Endodermal cell (in vitro differentiated cells): ENCODE measurements at regions not wholly inside any gene's neighbourhood (a gene's known extent, or its start where the extent isn't known, plus 50 kb on each side); places are given as distances from the start of the nearest gene placed in this dataset.

Source experiments
- DNase-seq: peaks from one replicate; pipeline ENCODE4 v3.0.0-alpha.2; 2017
- H3K27ac ChIP-seq: 2 replicates; pipeline ENCODE4 v1.5.1; 2013; ENCODE audit warnings: mild to moderate bottlenecking, low read depth, low read length, moderate library complexity
- H3K27me3 ChIP-seq: 2 replicates; pipeline ENCODE4 v1.6.1; 2013; ENCODE audit warnings: mild to moderate bottlenecking, low read length, moderate library complexity; ENCODE audit not compliant: insufficient read depth, control insufficient read depth, poor library complexity, severe bottlenecking
- H3K36me3 ChIP-seq: 2 replicates; pipeline ENCODE4 v1.7.0; 2013; ENCODE audit warnings: mild to moderate bottlenecking, low read length, moderate library complexity; ENCODE audit not compliant: control insufficient read depth, insufficient read depth
- H3K4me1 ChIP-seq: one replicate; pipeline ENCODE4 v1.7.0; 2013; ENCODE audit warnings: low read length; ENCODE audit not compliant: control insufficient read depth, insufficient read depth
- H3K4me3 ChIP-seq: 2 replicates; pipeline ENCODE4 v1.5.1; 2013; ENCODE audit warnings: mild to moderate bottlenecking, low read length, moderate library complexity
- H3K9ac ChIP-seq: 2 replicates; pipeline ENCODE4 v1.6.1; 2013; ENCODE audit warnings: mild to moderate bottlenecking, low read length, moderate library complexity; ENCODE audit not compliant: poor library complexity, severe bottlenecking; ENCODE audit errors: extremely low read depth
- H3K9me3 ChIP-seq: 2 replicates; pipeline ENCODE4 v1.6.1; 2013; ENCODE audit warnings: mild to moderate bottlenecking, low read length, moderate library complexity; ENCODE audit not compliant: control insufficient read depth
- H3K27ac Mint-ChIP-seq: 2 replicates; pipeline ENCODE4 v1.8.0; 2020; ENCODE audit warnings: mixed read lengths
- H3K27me3 Mint-ChIP-seq: 2 replicates; pipeline ENCODE4 v1.8.0; 2021; ENCODE audit warnings: mild to moderate bottlenecking, mixed read lengths; ENCODE audit not compliant: insufficient read depth
- H3K36me3 Mint-ChIP-seq: 2 replicates; pipeline ENCODE4 v1.8.0; 2020; ENCODE audit warnings: low read depth, mixed read lengths
- H3K4me1 Mint-ChIP-seq: 2 replicates; pipeline ENCODE4 v1.8.0; 2020; ENCODE audit warnings: mixed read lengths
- H3K4me3 Mint-ChIP-seq: 2 replicates; pipeline ENCODE4 v1.8.0; 2020; ENCODE audit warnings: mild to moderate bottlenecking, moderate library complexity, mixed read lengths
- H3K9me3 Mint-ChIP-seq: 2 replicates; pipeline ENCODE4 v1.8.0; 2020; ENCODE audit warnings: mild to moderate bottlenecking, mixed read lengths
- WGBS, 2 experiments: methylation state at CpG; one replicate each; pipeline versions ENCODE4 v1.1.5 to v1.1.7; 2013; ENCODE audit warnings: missing lambda C conversion rate in 2 of 2, mixed read lengths in 1 of 2; ENCODE audit not compliant: insufficient coverage in 1 of 2, insufficient read length in 1 of 2; 5-methylcytosine and 5-hydroxymethylcytosine counted together
- TF ChIP-seq, protein P1 (sequence below): fragments of 200-600 bp; sonication (generic); conservative IDR thresholded peaks from 2 replicates; pipeline ENCODE4 v1.5.0; 2021; ENCODE audit warnings: antibody characterized with exemption, mild to moderate bottlenecking

DNA sequence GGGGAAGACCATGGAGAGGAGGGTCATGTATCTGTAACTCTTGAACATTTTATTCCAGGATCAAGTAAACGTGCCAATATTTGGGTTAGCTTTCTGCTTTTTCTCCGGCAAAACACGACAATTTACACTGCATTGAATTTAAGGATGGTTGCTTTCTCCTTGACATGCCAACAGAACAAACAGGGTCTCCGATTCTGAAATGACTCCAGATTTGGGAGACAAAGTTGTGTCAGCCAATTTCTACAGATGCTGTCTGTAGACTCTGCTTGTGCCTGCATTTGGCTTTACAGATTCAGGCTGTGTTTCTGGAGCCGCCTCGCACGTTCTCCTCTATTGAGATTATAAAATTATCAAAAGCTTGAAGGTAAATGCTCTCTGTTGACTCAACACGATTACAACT lies 207.0 kb downstream of the ASMT start:
- no peaks in the 10 kb centered on the region for H3K27me3 ChIP-seq
- H3K27ac ChIP-seq = no peak overlapping the region
- Mint-ChIP-seq H3K4me3 (no peak overlapping the region), H3K27ac (no peak overlapping the region), H3K9me3 (peaks cover 2% of the 10 kb centered on the region), H3K36me3 (no peaks in the 10 kb centered on the region), H3K27me3 (no peaks in the 10 kb centered on the region), H3K4me1 (no peaks in the 10 kb centered on the region)
- no peaks in the 10 kb centered on the region for H3K4me1 ChIP-seq
- 93 to 97% methylated on average over 8 of the region's 8 CpGs for WGBS, 2 experiments
- no peaks in the 10 kb centered on the region for H3K9me3 ChIP-seq
- TF ChIP-seq, protein P1, sequence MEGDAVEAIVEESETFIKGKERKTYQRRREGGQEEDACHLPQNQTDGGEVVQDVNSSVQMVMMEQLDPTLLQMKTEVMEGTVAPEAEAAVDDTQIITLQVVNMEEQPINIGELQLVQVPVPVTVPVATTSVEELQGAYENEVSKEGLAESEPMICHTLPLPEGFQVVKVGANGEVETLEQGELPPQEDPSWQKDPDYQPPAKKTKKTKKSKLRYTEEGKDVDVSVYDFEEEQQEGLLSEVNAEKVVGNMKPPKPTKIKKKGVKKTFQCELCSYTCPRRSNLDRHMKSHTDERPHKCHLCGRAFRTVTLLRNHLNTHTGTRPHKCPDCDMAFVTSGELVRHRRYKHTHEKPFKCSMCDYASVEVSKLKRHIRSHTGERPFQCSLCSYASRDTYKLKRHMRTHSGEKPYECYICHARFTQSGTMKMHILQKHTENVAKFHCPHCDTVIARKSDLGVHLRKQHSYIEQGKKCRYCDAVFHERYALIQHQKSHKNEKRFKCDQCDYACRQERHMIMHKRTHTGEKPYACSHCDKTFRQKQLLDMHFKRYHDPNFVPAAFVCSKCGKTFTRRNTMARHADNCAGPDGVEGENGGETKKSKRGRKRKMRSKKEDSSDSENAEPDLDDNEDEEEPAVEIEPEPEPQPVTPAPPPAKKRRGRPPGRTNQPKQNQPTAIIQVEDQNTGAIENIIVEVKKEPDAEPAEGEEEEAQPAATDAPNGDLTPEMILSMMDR = no peak
- H3K36me3 ChIP-seq = no peaks in the 10 kb centered on the region
- DNase-seq = no peak
- no peak overlapping the region for H3K4me3 ChIP-seq
- H3K9ac ChIP-seq = no peak overlapping the region

DNA sequence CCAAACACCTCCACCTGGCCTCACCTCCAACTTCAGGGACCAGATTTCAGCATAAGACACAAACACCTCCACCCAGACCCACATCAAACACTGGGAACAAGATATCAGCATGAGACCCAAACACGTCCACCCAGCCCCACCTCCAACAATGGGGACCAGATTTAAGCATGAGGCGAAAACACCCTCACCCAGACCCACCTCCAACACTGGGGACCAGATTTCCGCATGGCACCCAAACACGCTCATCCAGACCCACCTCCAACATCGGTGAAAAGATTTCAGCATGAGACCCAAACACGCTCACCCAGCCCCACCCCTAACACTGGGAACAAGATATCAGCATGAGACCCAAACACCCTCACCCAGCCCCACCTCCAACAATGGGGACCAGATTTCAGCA lies 210.0 kb downstream of the ASMT start:
- no peak overlapping the region for H3K4me3 ChIP-seq
- H3K4me3 Mint-ChIP-seq = no peak overlapping the region
- no peaks in the 10 kb centered on the region for H3K4me1 ChIP-seq
- no peaks in the 10 kb centered on the region for H3K4me1 Mint-ChIP-seq
- no peak overlapping the region for H3K27ac Mint-ChIP-seq
- no peak overlapping the region for H3K9ac ChIP-seq
- TF ChIP-seq, protein P1 = no peak
- H3K27me3 ChIP-seq = no peaks in the 10 kb centered on the region
- no peaks in the 10 kb centered on the region for H3K27me3 Mint-ChIP-seq
- H3K36me3 ChIP-seq = no peaks in the 10 kb centered on the region
- H3K27ac ChIP-seq = no peak overlapping the region
- H3K36me3 Mint-ChIP-seq = no peaks in the 10 kb centered on the region
- DNase-seq = peak; percentile 18
- peaks cover 2% of the 10 kb centered on the region for H3K9me3 Mint-ChIP-seq
- H3K9me3 ChIP-seq = no peaks in the 10 kb centered on the region
- 86% methylated on average over 6 of the region's 6 CpGs; no CpG with 5 or more reads in 1 of the 2 experiments for WGBS, 2 experiments

DNA sequence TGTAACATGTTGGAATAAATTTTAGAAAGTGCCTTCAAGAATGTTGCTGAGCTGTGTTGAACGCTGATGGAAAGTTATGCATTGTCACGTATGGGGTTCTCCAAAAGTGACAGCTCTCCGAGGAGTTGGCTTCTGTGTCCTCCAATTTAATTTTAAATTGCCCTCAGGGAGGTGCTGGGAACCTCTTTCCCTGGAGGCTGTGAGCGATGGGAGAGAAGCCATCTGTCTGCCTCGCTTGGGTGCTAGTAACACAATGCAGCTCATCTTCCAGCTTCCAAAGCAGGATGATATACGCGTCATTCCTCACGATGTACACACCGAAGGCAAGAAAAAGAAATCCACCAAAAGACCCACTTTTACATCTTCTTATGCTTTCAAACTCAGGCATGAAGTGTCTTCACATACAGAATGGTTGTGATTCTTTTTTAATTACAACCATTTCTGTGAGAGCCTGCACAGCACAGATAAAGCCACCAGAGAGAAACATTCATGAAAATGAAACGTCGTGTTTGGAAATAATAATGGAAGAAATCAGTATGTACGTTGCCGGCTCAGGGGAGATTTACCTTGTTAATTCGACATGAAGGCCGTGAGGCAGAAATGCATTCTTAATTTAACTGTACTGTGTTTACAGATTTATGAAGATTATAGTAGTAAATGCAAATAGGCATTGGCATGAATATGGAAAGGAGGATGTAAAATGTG lies 218.9 kb downstream of the ASMT start:
- Histone ChIP-seq H3K4me1 (no peaks in the 10 kb centered on the region), H3K27ac (no peak overlapping the region), H3K4me3 (no peak overlapping the region), H3K27me3 (no peaks in the 10 kb centered on the region), H3K36me3 (no peaks in the 10 kb centered on the region), H3K9ac (no peak overlapping the region), H3K9me3 (peaks cover 17% of the 10 kb centered on the region)
- DNase-seq = no peak
- 93 to 97% methylated on average over 14 to 15 of the region's 15 CpGs for WGBS, 2 experiments
- TF ChIP-seq, protein P1 = no peak
- no peaks in the 10 kb centered on the region for H3K36me3 Mint-ChIP-seq
- no peaks in the 10 kb centered on the region for H3K27me3 Mint-ChIP-seq
- H3K9me3 Mint-ChIP-seq = peaks cover 28% of the 10 kb centered on the region
- peaks cover 4% of the 10 kb centered on the region for H3K4me1 Mint-ChIP-seq
- H3K4me3 Mint-ChIP-seq = no peak overlapping the region
- H3K27ac Mint-ChIP-seq = no peak overlapping the region
